Natural killer cell (primary cell): ENCODE measurements at regions not wholly inside any gene's neighbourhood (a gene's known extent, or its start where the extent isn't known, plus 50 kb on each side); places are given as distances from the start of the nearest gene placed in this dataset.
A peak's percentile ranks its signal among the peaks of the same experiment; 100 is the strongest.

ENCODE experiments used
- ATAC-seq, 3 donors: fragments of 150-1000 bp in 2 of 3; fragments of 200-7000 bp in 1 of 3; cut with Tn5 transposase; 1 replicate in 1 of 3; 2 replicates in 2 of 3; pipeline ENCODE4 v1.10.0; 2021; ENCODE audit warnings: mild to moderate bottlenecking in 2 of 3, moderate library complexity in 2 of 3
- DNase-seq, 2 donors: peaks; one replicate each; pipeline versions ENCODE4 v3.0.0 to v3.0.0-alpha.2; 2013 to 2021; ENCODE audit warnings: mixed read lengths in 1 of 2
- H3K27ac ChIP-seq: one replicate; pipeline ENCODE4 v1.5.1; 2013; ENCODE audit warnings: mild to moderate bottlenecking, low read length
- H3K27me3 ChIP-seq: one replicate; pipeline ENCODE4 v1.6.1; 2013; ENCODE audit warnings: low read length; ENCODE audit not compliant: control insufficient read depth, insufficient read depth
- H3K36me3 ChIP-seq: one replicate; pipeline ENCODE4 v1.6.1; 2013; ENCODE audit warnings: low read length; ENCODE audit not compliant: control insufficient read depth, insufficient read depth
- H3K4me1 ChIP-seq: one replicate; pipeline ENCODE4 v1.6.1; 2013; ENCODE audit warnings: low read length; ENCODE audit not compliant: control insufficient read depth, insufficient read depth
- H3K4me3 ChIP-seq: one replicate; pipeline ENCODE4 v1.5.1; 2013; ENCODE audit warnings: low read length
- H3K9me3 ChIP-seq: one replicate; pipeline ENCODE4 v1.6.1; 2013; ENCODE audit warnings: low read length; ENCODE audit not compliant: control insufficient read depth, insufficient read depth
- H3K27ac Mint-ChIP-seq, 2 donors: one replicate each; pipeline ENCODE4 v1.8.0; 2022; ENCODE audit warnings: mild to moderate bottlenecking in 2 of 2, mixed read lengths in 2 of 2, moderate library complexity in 1 of 2
- H3K27me3 Mint-ChIP-seq, 2 donors: one replicate each; pipeline ENCODE4 v1.8.0; 2022; ENCODE audit warnings: low read depth in 2 of 2, mixed read lengths in 2 of 2
- H3K36me3 Mint-ChIP-seq: one replicate; pipeline ENCODE4 v1.8.0; 2022; ENCODE audit warnings: mixed read lengths
- H3K4me1 Mint-ChIP-seq, 2 donors: one replicate each; pipeline ENCODE4 v1.8.0; 2022; ENCODE audit warnings: mixed read lengths in 2 of 2
- H3K4me3 Mint-ChIP-seq: one replicate; pipeline ENCODE4 v1.8.0; 2022; ENCODE audit warnings: mild to moderate bottlenecking, moderate library complexity, mixed read lengths
- H3K9me3 Mint-ChIP-seq, 2 donors: one replicate each; pipeline ENCODE4 v1.8.0; 2022; ENCODE audit warnings: mixed read lengths in 2 of 2
- WGBS: methylation state at CpG from one replicate; pipeline ENCODE4 v1.1.7; 2013; ENCODE audit warnings: missing lambda C conversion rate; ENCODE audit not compliant: insufficient coverage; 5-methylcytosine and 5-hydroxymethylcytosine counted together
- intact Hi-C: fragments of 100-400 bp; cut with micrococcal nuclease; formaldehyde crosslinking; loops from one replicate; pipeline ENCODE4 v1.14.2; 2022
- TF ChIP-seq, protein P1 (sequence below): fragments of 200-600 bp; IDR thresholded peaks from one replicate; pipeline ENCODE4 v1.8.0; 2022; ENCODE audit warnings: antibody characterized with exemption

DNA sequence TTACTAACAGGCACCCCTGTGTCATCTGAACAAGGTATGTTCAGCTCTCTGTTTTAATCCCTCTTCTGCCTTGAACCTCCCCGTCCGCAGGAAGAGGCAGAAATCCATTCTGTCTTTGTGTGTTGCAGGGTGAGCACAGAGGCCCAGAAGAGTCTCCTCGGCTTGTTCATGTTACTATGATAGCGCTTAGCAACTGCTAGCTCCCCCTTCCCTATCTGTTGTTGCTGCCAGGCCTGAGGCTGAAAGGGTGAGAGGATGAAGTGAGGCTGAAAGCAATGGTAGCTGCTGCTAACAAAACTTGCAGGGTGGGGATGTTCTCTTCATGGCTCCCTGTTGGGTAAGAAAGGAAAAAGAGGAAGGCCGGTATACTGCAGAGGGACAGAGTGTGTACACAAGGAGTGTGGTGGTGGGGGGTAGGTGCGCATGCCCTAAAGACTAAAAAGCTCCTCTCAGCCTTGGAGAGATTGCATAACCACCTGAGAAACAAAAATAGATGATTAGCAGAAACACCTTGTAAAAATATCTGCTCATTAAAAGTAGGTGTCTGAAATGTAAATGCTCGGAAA is 55.2 kb upstream of the CITED2 start:
- Mint-ChIP-seq H3K4me3 (no peak overlapping the region), H3K36me3 (no peaks in the 10 kb centered on the region), H3K27ac (no peak overlapping the region), H3K9me3 (no peaks in the 10 kb centered on the region), H3K4me1 (peaks cover 0 to 5% of the 10 kb centered on the region in 2 donors), H3K27me3 (peaks cover 5 to 11% of the 10 kb centered on the region in 2 donors)
- Histone ChIP-seq H3K27ac (no peak overlapping the region), H3K4me3 (no peak overlapping the region), H3K36me3 (no peaks in the 10 kb centered on the region), H3K9me3 (no peaks in the 10 kb centered on the region), H3K27me3 (no peaks in the 10 kb centered on the region), H3K4me1 (no peaks in the 10 kb centered on the region)
- TF ChIP-seq, protein P1, sequence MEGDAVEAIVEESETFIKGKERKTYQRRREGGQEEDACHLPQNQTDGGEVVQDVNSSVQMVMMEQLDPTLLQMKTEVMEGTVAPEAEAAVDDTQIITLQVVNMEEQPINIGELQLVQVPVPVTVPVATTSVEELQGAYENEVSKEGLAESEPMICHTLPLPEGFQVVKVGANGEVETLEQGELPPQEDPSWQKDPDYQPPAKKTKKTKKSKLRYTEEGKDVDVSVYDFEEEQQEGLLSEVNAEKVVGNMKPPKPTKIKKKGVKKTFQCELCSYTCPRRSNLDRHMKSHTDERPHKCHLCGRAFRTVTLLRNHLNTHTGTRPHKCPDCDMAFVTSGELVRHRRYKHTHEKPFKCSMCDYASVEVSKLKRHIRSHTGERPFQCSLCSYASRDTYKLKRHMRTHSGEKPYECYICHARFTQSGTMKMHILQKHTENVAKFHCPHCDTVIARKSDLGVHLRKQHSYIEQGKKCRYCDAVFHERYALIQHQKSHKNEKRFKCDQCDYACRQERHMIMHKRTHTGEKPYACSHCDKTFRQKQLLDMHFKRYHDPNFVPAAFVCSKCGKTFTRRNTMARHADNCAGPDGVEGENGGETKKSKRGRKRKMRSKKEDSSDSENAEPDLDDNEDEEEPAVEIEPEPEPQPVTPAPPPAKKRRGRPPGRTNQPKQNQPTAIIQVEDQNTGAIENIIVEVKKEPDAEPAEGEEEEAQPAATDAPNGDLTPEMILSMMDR, result no peak
- intact Hi-C loops, result no loop called here
- no peak for DNase-seq
- 93% methylated on average over 5 of the region's 7 CpGs for WGBS
- peak in 1 of 3 donors; percentile 39 for ATAC-seq

DNA sequence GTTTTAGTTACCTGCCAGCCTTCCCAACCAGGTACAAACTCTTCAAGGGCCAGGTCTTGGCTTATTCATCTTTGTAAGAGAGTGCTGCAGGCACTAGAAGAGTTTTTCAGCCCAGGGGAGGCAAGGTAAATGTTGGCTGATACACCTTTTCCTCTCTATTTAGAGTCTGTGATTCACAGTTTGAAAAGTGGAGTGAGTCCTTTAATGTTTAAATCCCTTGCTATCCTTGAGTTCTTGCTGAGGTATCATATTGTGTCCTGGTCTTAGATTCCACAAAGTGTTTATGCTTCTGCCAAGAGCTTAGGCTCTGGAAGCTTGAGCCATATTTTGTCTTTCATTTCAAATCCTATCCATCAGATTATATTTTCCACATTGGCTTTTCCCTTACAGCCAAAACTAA is 52.8 kb upstream of the CITED2 start:
- no peaks in the 10 kb centered on the region for H3K36me3 ChIP-seq
- H3K4me1 Mint-ChIP-seq, result no peaks in the 10 kb centered on the region
- H3K4me3 ChIP-seq, result no peak overlapping the region
- no peaks in the 10 kb centered on the region for H3K27me3 ChIP-seq
- H3K27ac ChIP-seq, result no peak overlapping the region
- no peaks in the 10 kb centered on the region for H3K9me3 ChIP-seq
- H3K9me3 Mint-ChIP-seq, result no peaks in the 10 kb centered on the region
- TF ChIP-seq, protein P1, result no peak
- intact Hi-C loops, result no loop called here
- H3K4me1 ChIP-seq, result no peaks in the 10 kb centered on the region
- no peak overlapping the region for H3K27ac Mint-ChIP-seq
- H3K27me3 Mint-ChIP-seq, result peaks cover 3 to 13% of the 10 kb centered on the region in 2 donors
- H3K36me3 Mint-ChIP-seq, result no peaks in the 10 kb centered on the region
- DNase-seq (no peak), ATAC-seq (no peak)
- no peak overlapping the region for H3K4me3 Mint-ChIP-seq

DNA sequence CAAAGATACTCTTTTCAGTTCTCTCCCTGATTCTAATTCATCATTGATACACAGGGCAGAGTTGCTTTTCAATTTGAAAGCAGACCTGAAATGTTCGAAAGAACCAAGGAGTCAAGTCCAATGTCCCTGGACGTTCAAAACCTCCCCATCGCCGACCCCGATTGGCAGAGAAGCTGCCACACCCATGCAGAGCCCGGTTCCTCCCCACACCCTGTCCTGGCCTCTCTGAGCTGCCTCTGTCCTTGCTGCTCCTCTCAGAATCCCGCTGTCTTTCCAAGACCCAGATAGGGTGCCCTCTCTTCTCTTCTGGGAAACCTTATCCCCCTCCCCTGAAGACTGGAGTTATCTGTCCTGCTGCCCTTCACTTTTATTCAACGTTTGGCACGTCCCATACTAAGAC is 52.3 kb upstream of the CITED2 start:
- H3K27me3 Mint-ChIP-seq, result peaks cover 4 to 18% of the 10 kb centered on the region in 2 donors
- no peak overlapping the region for H3K4me3 Mint-ChIP-seq
- DNase-seq (no peak), ATAC-seq (no peak)
- H3K9me3 Mint-ChIP-seq, result no peaks in the 10 kb centered on the region
- 92% methylated on average over 9 of the region's 9 CpGs for WGBS
- no peaks in the 10 kb centered on the region for H3K36me3 Mint-ChIP-seq
- Histone ChIP-seq H3K36me3 (no peaks in the 10 kb centered on the region), H3K27me3 (no peaks in the 10 kb centered on the region), H3K9me3 (no peaks in the 10 kb centered on the region), H3K27ac (no peak overlapping the region), H3K4me3 (no peak overlapping the region), H3K4me1 (no peaks in the 10 kb centered on the region)
- TF ChIP-seq, protein P1, result no peak
- H3K4me1 Mint-ChIP-seq, result no peaks in the 10 kb centered on the region
- H3K27ac Mint-ChIP-seq, result no peak overlapping the region
- intact Hi-C loops, result no loop called here

DNA sequence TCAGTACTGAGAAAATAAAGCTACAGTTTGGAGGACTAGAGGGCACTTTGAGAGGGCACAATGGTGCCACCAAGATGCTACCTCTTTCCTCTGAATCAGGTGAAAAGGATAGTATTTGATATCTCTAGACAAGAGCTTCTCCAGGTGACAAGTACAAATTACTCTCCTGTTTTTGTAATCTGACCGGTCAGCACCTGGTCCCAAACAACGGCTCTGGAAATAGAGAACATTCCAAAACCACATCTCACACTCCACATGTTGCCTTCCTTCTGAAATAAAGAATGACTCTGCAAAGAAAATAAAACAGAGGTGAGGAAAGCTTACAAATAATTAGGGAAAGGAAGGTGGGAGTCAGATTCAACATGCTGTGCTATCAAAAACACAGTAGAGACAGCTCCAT is 51.3 kb upstream of the CITED2 start:
- Histone ChIP-seq H3K4me3 (no peak overlapping the region), H3K4me1 (no peaks in the 10 kb centered on the region), H3K27me3 (no peaks in the 10 kb centered on the region), H3K9me3 (no peaks in the 10 kb centered on the region), H3K36me3 (no peaks in the 10 kb centered on the region), H3K27ac (no peak overlapping the region)
- intact Hi-C loops, result no loop called here
- ATAC-seq (no peak), DNase-seq (no peak)
- no peaks in the 10 kb centered on the region for H3K36me3 Mint-ChIP-seq
- peaks cover 6 to 26% of the 10 kb centered on the region in 2 donors for H3K27me3 Mint-ChIP-seq
- no peaks in the 10 kb centered on the region for H3K4me1 Mint-ChIP-seq
- no peak overlapping the region for H3K4me3 Mint-ChIP-seq
- WGBS, result 66% methylated on average over 2 of the region's 2 CpGs
- TF ChIP-seq, protein P1, result no peak
- H3K9me3 Mint-ChIP-seq, result no peaks in the 10 kb centered on the region
- no peak overlapping the region for H3K27ac Mint-ChIP-seq
